ENCODE measurements at regions not wholly inside any gene's neighbourhood (a gene's known extent, or its start where the extent isn't known, plus 50 kb on each side); places are given as distances from the start of the nearest gene placed in this dataset.
"Not testable (repeated sequence)": the region's sequence is repeated elsewhere in the genome, so short reads cannot be mapped to it uniquely, and the experiment has no call there.

- DNase-seq: no peak
Observed at GRCh38 chr9:102941868-102942267, 53.3 kb upstream of the CYLC2 start.

GRCh38 chr9:102922526-102922925 is 72.6 kb upstream of the CYLC2 start:
- DNase-seq: no peak

GRCh38 chr9:102911185-102911584 is 83.9 kb upstream of the CYLC2 start:
- no peak for DNase-seq

- DNase-seq: not testable (repeated sequence)
Observed at GRCh38 chr9:102905795-102906194, 89.3 kb upstream of the CYLC2 start.

GRCh38 chr9:102892025-102892424 is 103.1 kb upstream of the CYLC2 start:
- DNase-seq: no peak

- DNase-seq: not testable (repeated sequence)
Observed at GRCh38 chr9:102888747-102889146, 106.4 kb upstream of the CYLC2 start.

- DNase-seq: no peak
Observed at GRCh38 chr9:102875687-102876086, 119.4 kb upstream of the CYLC2 start.

GRCh38 chr9:102867488-102867887 is 127.6 kb upstream of the CYLC2 start:
- DNase-seq: peak; percentile 58

GRCh38 chr9:102862478-102862877 is 132.7 kb upstream of the CYLC2 start:
- DNase-seq: no peak

GRCh38 chr9:102855641-102856040 is 139.5 kb upstream of the CYLC2 start:
- DNase-seq: peak; percentile 24

- DNase-seq: no peak
Observed at GRCh38 chr9:102845827-102846371, 149.2 kb upstream of the CYLC2 start.

- no peak for DNase-seq
Observed at GRCh38 chr9:102844716-102845115, 150.4 kb upstream of the CYLC2 start.

- DNase-seq: no peak
Observed at GRCh38 chr9:102842423-102842822, 152.7 kb upstream of the CYLC2 start.

- no peak for DNase-seq
Observed at GRCh38 chr9:102841376-102841775, 153.8 kb upstream of the CYLC2 start.

GRCh38 chr9:102840335-102840734 is 154.8 kb upstream of the CYLC2 start:
- no peak for DNase-seq

GRCh38 chr9:102832814-102833213 is 162.3 kb upstream of the CYLC2 start:
- DNase-seq: no peak

- DNase-seq: no peak
Observed at GRCh38 chr9:102796244-102796643, 198.9 kb upstream of the CYLC2 start.

GRCh38 chr9:102795532-102795931 is 199.6 kb upstream of the CYLC2 start:
- DNase-seq: no peak

- DNase-seq: peak; percentile 44
Observed at GRCh38 chr9:102779356-102779755, 215.8 kb upstream of the CYLC2 start.

- peak; percentile 1 for DNase-seq
Observed at GRCh38 chr9:102778746-102779145, 216.4 kb upstream of the CYLC2 start.

GRCh38 chr9:102770704-102771103 is 224.4 kb upstream of the CYLC2 start:
- DNase-seq: no peak

GRCh38 chr9:102769307-102769706 is 225.8 kb upstream of the CYLC2 start:
- DNase-seq: no peak

GRCh38 chr9:102768002-102768401 is 227.1 kb upstream of the CYLC2 start:
- DNase-seq: no peak

GRCh38 chr9:102767076-102767475 is 228.1 kb upstream of the CYLC2 start:
- DNase-seq: no peak

- DNase-seq: no peak
Observed at GRCh38 chr9:102740578-102740977, 254.6 kb upstream of the CYLC2 start.

All from fibroblast of skin of abdomen (primary cell).